Tibial nerve (tissue), 4 donors: ENCODE measurements at regions not wholly inside any gene's neighbourhood (a gene's known extent, or its start where the extent isn't known, plus 50 kb on each side); places are given as distances from the start of the nearest gene placed in this dataset.

Experiments
- EP300 ChIP-seq, 2 donors: sonication (generic); formaldehyde crosslinking; IDR thresholded peaks; one replicate each; pipeline ENCODE4 v1.6.1; 2017; ENCODE audit warnings: antibody characterized with exemption in 2 of 2, mild to moderate bottlenecking in 1 of 2
- POLR2A ChIP-seq, 2 donors: fragments of 450-650 bp; IDR thresholded peaks; one replicate each; pipeline ENCODE4 v1.6.1; 2017; ENCODE audit warnings: antibody characterized with exemption in 2 of 2, mild to moderate bottlenecking in 2 of 2, moderate library complexity in 2 of 2
- TF ChIP-seq, protein P1 (sequence below), 5 experiments: fragments of 200-600 bp in 3 of 5; fragments of 450-650 bp in 2 of 5; sonication (generic) in 3 of 5; IDR thresholded peaks; one replicate each; pipeline ENCODE4 v1.5.1; 2016 to 2019; ENCODE audit warnings: antibody characterized with exemption in 5 of 5, mild to moderate bottlenecking in 3 of 5, moderate library complexity in 2 of 5

DNA sequence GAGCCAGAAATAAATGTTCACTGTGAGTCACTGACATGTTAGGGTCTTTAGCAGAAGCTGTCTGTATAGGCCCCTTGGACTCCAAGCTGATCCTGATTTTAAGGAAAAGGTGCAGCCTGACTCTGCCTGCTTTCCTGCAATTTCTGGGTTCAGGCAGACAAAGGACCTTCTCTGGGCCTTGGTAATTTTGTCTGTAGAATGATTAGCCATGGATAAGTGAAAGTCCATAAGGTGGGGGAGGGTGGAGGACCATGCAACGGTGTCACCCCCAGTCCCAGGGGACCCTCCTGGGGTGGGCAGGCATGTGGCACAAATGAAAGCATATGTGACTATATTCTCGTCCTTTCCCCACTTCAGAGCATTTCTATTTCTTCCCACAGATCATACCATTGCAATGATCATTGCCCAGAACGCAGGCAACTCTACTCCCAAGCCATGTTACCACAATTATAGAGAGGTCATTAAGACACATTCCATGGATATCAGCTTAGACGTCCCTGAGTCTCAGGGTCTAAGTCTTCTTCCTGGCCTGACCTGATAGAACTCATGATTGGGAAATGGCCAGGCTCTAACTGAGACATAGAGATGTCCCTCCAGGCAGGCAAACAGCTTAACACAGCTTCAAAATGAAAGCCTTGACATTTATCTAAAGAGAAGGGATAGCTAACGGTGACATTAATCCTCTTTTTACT lies 157.9 kb upstream of the ALDH1B1 start:
- TF ChIP-seq, protein P1, sequence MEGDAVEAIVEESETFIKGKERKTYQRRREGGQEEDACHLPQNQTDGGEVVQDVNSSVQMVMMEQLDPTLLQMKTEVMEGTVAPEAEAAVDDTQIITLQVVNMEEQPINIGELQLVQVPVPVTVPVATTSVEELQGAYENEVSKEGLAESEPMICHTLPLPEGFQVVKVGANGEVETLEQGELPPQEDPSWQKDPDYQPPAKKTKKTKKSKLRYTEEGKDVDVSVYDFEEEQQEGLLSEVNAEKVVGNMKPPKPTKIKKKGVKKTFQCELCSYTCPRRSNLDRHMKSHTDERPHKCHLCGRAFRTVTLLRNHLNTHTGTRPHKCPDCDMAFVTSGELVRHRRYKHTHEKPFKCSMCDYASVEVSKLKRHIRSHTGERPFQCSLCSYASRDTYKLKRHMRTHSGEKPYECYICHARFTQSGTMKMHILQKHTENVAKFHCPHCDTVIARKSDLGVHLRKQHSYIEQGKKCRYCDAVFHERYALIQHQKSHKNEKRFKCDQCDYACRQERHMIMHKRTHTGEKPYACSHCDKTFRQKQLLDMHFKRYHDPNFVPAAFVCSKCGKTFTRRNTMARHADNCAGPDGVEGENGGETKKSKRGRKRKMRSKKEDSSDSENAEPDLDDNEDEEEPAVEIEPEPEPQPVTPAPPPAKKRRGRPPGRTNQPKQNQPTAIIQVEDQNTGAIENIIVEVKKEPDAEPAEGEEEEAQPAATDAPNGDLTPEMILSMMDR (IDR thresholded peaks at IDR 0.05) = no peak
- TF ChIP-seq EP300 (IDR thresholded peaks at IDR 0.05) (no peak), POLR2A (IDR thresholded peaks at IDR 0.05) (no peak)
